Activated T-cell treated with anti-CD3 and anti-CD28 coated beads, Interleukin-2, amount 50 U/mL, for 4 hours (primary cell): ENCODE measurements at regions not wholly inside any gene's neighbourhood (a gene's known extent, or its start where the extent isn't known, plus 50 kb on each side); places are given as distances from the start of the nearest gene placed in this dataset.

ENCODE experiments used
- ATAC-seq, 2 donors: fragments of 200-7000 bp; cut with Tn5 transposase; one replicate each; pipeline ENCODE4 v1.10.0; 2021
- DNase-seq: peaks from one replicate; pipeline ENCODE4 v3.0.0-alpha.2; 2020
- H3K27me3 Mint-ChIP-seq: one replicate; pipeline ENCODE4 v1.8.0; 2021; ENCODE audit warnings: low read depth, mixed read lengths
- H3K36me3 Mint-ChIP-seq: one replicate; pipeline ENCODE4 v1.8.0; 2022; ENCODE audit warnings: mixed read lengths; ENCODE audit not compliant: insufficient read depth
- H3K4me1 Mint-ChIP-seq: one replicate; pipeline ENCODE4 v1.8.0; 2021; ENCODE audit warnings: low read depth, mixed read lengths
- H3K4me3 Mint-ChIP-seq: one replicate; pipeline ENCODE4 v1.8.0; 2021; ENCODE audit warnings: mild to moderate bottlenecking, moderate library complexity, mixed read lengths
- H3K9me3 Mint-ChIP-seq: one replicate; pipeline ENCODE4 v1.8.0; 2021; ENCODE audit warnings: mixed read lengths

DNA sequence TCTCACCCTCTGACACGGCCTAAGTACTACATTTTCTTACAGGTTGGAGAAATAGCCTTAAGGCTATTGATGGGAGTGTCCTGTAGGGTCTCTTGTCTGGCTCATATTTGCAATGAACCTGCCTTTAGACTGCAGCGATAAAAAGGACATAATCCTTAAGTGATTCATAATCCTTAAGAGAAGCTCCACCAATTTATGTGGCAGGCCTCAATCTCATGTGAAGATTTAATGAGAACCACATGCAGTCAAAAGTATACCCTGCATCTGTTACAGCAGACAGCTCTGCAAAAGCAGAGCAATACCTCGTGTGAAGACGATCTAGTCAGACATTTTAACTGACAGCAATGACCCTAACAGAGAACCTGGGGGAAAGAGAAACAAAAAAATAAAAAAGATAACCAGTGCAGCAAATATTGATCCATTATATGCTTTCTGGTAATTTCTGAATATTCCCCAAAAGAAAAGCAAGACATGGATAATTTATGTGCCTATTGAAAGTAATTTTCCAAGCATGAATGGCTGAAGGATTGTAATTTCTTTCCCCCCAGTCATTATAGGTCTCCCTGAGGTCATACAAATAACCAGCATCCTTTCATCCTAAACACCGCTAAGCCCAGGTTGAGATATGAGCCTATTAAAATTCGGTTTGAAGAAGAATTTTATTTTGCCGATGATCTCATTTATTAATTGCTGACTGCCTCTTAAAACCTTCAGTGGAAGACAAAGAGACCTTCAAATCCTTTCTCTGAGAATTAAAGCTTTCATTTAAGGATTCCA is 321.8 kb upstream of the NBEA start:
- Mint-ChIP-seq H3K27me3 (no peaks in the 10 kb centered on the region), H3K4me1 (no peaks in the 10 kb centered on the region), H3K36me3 (no peaks in the 10 kb centered on the region), H3K4me3 (no peak overlapping the region), H3K9me3 (peaks cover 7% of the 10 kb centered on the region)
- DNase-seq (no peak), ATAC-seq (no peak)

DNA sequence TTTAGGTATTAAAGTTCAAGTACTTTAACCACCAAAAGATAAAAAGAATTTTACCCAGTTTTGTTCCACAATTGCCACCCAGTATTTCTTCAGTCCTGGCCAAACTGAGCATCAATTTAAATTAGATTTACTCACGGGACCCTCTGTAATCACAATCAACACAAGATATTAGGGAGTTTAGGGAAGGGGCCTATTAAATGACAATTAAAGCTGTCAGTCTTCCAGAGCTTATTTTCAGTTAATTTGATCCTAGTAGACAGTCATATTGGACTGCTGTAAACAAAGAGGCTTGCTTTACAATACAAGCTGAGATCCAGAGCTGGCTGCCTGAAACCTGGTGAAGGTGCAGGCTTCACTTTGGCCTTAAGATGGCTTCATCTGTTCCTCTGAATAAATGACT is 321.2 kb upstream of the NBEA start:
- peaks cover 7% of the 10 kb centered on the region for H3K9me3 Mint-ChIP-seq
- H3K27me3 Mint-ChIP-seq = no peaks in the 10 kb centered on the region
- DNase-seq = no peak
- H3K36me3 Mint-ChIP-seq = no peaks in the 10 kb centered on the region
- no peak overlapping the region for H3K4me3 Mint-ChIP-seq
- no peaks in the 10 kb centered on the region for H3K4me1 Mint-ChIP-seq
- no peak for ATAC-seq

DNA sequence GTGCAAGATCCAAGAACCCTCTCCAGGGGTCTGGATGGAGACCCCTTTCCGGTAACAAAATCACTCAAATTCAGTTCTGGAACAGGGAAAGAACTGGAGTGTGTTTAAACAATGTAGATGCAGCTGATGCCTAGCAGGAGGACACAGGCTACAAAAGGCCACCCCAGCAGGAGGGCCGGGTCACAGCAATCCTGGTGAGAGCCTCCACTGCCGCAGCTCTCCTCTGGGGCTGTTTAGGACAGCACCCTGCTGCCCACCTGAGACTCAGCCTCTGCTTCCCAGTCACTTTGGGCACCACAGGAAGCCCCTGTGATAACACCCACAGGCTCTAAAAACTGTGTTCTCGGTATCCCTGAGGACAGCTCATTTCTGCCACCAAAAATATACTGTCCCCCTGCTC is 318.7 kb upstream of the NBEA start:
- DNase-seq (no peak), ATAC-seq (no peak)
- Mint-ChIP-seq H3K4me3 (no peak overlapping the region), H3K27me3 (no peaks in the 10 kb centered on the region), H3K36me3 (no peaks in the 10 kb centered on the region), H3K9me3 (peaks cover 7% of the 10 kb centered on the region), H3K4me1 (no peaks in the 10 kb centered on the region)

DNA sequence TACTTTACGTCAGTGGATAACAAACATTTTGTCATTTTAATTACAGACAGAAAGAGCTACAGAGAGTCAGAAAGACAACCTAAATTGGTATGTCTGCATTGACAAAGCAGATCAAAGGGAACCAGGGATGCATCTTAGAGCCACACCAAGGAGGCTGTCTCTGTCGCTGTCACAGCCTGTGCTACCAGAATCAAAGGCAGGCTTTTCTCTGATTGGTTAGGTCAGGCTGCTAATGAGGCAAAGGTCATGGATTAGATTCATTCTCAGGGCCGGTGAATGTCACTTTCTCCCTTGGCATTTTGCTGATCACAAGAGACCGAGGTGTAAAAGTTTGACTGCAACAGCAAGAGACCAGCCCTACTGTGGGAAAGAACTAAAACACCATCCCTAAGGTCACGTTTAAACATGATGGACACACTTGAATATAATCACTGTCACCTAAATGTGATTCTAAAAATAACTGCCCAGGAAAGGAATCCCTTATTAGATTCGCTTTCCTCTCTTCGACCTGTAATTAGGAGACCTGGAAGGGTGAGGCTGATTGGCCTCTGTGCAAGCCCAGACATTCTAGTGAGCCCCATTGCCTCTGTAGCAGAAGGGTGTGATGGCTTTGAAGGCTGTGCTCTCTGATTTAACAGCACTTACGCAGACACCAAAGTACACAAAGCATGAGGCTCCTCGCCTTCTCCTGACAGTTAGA is 314.4 kb upstream of the NBEA start:
- Mint-ChIP-seq H3K4me3 (no peak overlapping the region), H3K36me3 (no peaks in the 10 kb centered on the region), H3K27me3 (no peaks in the 10 kb centered on the region), H3K9me3 (peaks cover 3% of the 10 kb centered on the region), H3K4me1 (no peaks in the 10 kb centered on the region)
- DNase-seq (no peak), ATAC-seq (no peak)

DNA sequence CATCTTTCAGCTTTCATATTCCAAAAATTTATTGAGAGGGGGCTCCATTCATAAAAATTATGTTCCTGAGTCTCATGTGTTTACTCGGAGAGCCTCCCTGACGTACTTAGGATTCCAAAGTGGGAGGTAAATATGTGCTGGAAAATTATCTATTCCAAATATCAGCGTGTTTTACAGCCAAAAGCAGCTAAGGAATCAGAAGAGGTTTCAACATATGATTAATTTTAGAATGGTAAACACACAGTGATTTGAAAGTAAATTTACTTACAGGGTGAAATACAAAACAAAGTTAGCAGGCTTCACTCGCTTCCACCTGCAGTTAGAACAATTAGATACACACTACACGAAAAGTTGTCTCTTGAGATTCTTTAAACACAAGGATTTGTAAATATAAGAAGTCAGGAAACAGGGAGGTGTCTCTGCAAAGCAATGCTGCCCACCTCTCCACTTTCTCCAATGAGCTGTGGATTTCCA is 313.8 kb upstream of the NBEA start:
- Mint-ChIP-seq H3K4me3 (no peak overlapping the region), H3K36me3 (no peaks in the 10 kb centered on the region), H3K9me3 (peaks cover 3% of the 10 kb centered on the region), H3K27me3 (no peaks in the 10 kb centered on the region), H3K4me1 (no peaks in the 10 kb centered on the region)
- no peak for ATAC-seq
- no peak for DNase-seq

DNA sequence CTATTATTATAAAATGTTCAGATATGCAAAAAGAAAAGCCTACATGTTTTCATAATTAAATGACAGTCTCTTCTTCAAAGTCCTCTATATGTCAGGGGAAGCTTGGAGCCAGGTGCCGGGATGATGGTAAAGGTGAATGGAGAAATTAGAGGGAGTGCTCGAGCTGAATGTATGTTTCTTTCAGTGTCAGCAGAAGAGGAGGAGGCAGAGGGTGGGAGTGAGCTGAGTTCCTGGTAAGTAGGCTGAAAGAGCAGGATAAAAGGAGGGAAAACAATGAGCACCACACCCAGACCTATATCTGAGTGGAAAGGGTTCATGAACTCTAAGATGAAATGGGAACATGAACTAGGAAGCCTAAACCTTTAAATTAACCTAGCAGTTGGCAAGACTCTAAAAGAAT is 307.6 kb upstream of the NBEA start:
- H3K4me3 Mint-ChIP-seq = no peak overlapping the region
- H3K27me3 Mint-ChIP-seq = no peaks in the 10 kb centered on the region
- peaks cover 7% of the 10 kb centered on the region for H3K9me3 Mint-ChIP-seq
- H3K36me3 Mint-ChIP-seq = no peaks in the 10 kb centered on the region
- DNase-seq = no peak
- no peak for ATAC-seq
- no peaks in the 10 kb centered on the region for H3K4me1 Mint-ChIP-seq

DNA sequence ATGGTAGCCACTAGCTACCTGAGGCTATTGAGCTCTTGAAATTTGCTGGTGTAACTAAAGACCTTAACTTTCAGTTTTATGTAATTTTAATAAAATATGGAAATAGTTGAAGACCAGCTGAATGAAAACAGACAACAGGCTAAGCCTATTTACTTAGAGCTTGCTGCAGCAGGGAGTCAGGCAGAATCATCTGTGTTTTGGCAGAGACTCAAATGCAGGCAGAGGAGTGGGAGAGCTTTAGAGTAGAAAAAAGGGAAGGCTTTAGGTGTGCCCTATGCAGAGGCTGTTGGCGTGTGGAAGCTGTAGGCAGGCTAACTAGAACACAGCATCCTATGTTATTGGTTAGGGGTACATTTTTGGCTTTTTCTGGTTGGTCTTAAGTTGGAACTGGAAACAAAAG is 304.9 kb upstream of the NBEA start:
- Mint-ChIP-seq H3K4me1 (no peaks in the 10 kb centered on the region), H3K9me3 (peaks cover 7% of the 10 kb centered on the region), H3K27me3 (no peaks in the 10 kb centered on the region), H3K4me3 (no peak overlapping the region), H3K36me3 (no peaks in the 10 kb centered on the region)
- DNase-seq (no peak), ATAC-seq (no peak)

DNA sequence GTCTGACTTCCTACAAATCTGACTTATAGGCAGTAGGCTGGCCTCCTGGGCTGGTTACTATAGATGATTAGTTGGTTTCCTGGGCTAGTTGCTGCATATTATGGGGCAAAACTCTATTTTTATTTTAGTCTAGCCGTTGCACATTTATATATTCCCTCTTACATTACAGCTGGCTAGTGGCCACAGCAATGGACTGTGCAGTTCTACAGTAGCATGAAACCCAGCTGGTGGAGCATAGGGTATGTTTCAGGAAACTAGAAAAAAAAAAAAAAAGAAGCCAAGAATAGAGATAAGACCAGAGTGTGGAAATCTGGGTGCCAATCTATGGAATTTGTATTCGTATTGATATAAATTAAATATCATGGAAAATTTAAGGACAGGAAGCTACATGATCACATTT is 304.4 kb upstream of the NBEA start:
- no peak for DNase-seq
- Mint-ChIP-seq H3K9me3 (peaks cover 7% of the 10 kb centered on the region), H3K27me3 (no peaks in the 10 kb centered on the region), H3K4me1 (no peaks in the 10 kb centered on the region), H3K4me3 (no peak overlapping the region), H3K36me3 (no peaks in the 10 kb centered on the region)
- no peak for ATAC-seq

DNA sequence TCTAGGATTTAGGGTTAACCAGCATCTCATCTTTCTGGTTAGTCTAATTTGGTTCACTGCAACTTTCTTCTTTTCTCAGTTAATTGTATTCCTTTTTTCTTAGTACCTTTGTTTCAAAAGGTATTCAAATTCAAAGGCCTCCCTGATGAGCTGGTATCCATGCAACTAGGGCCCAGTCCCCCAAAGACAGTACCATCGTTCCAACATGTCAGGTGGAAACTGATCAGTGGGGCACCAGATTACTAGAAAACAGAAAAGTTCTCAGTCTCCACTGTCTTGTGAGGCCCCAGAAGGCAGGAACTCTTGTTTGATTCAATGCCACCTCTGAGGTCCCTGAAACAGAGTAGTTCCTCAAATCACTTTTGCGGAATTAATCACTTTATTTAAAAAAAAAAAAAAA is 303.2 kb upstream of the NBEA start:
- H3K9me3 Mint-ChIP-seq = peaks cover 7% of the 10 kb centered on the region
- ATAC-seq = no peak
- H3K36me3 Mint-ChIP-seq = no peaks in the 10 kb centered on the region
- no peaks in the 10 kb centered on the region for H3K4me1 Mint-ChIP-seq
- no peak for DNase-seq
- no peak overlapping the region for H3K4me3 Mint-ChIP-seq
- no peaks in the 10 kb centered on the region for H3K27me3 Mint-ChIP-seq

DNA sequence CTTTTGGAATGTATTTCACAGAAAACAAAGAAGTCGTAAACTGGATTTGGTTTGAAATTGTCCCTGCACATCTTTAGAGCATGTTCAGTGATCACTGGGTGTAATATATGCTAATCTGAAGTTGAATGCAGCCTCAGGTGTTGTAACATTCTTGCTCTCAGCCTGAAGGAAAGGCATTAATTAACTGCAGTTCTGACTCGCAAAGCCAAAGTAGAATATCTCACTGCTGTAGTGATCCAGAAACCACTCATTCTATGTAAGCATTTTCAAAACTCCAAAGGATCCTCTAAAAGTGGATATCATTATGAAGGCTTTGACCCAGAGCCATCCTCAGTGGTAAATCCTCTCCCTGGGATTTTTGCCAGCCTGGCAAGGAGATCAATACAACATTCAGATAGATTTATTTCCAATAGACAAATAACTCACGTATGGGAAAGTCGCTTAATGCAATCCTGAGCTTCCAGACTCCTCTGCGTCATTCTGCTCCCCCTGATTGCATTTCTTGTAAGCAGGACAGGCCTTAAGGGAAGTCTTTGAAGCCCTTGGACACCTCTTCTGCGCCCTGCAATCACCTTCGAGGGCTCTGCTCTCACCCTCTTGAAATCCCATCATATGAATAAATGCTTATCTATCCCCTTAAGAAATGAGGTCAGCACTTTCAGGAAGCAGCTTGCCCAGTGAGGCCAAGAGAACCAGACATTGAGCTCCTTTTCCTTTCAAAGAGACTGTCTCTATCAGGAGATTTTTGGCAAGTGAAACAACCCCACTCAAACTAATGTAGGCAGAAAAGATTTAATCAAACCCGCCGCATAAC is 301.7 kb upstream of the NBEA start:
- DNase-seq (no peak), ATAC-seq (no peak)
- no peak overlapping the region for H3K4me3 Mint-ChIP-seq
- H3K9me3 Mint-ChIP-seq = peaks cover 7% of the 10 kb centered on the region
- H3K27me3 Mint-ChIP-seq = no peaks in the 10 kb centered on the region
- no peaks in the 10 kb centered on the region for H3K36me3 Mint-ChIP-seq
- H3K4me1 Mint-ChIP-seq = no peaks in the 10 kb centered on the region

DNA sequence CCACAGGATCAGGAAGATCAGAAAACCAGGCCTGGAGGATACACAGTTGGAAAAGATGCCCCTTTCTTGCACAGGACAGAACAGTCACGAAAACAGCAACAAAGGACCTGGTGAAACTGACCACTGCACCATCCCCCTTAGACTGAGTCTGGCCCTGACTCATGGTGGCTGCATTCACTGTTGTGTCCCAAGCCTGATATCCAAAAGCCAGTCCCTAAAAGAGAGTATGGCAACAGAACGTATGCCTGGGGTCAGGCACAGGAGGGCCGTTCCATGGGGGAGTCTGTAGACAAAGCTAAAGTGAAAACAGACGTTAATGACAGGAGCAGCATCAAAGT is 301.1 kb upstream of the NBEA start:
- H3K9me3 Mint-ChIP-seq = peaks cover 7% of the 10 kb centered on the region
- H3K4me3 Mint-ChIP-seq = no peak overlapping the region
- H3K36me3 Mint-ChIP-seq = no peaks in the 10 kb centered on the region
- DNase-seq = no peak
- H3K27me3 Mint-ChIP-seq = no peaks in the 10 kb centered on the region
- H3K4me1 Mint-ChIP-seq = no peaks in the 10 kb centered on the region
- ATAC-seq = no peak

DNA sequence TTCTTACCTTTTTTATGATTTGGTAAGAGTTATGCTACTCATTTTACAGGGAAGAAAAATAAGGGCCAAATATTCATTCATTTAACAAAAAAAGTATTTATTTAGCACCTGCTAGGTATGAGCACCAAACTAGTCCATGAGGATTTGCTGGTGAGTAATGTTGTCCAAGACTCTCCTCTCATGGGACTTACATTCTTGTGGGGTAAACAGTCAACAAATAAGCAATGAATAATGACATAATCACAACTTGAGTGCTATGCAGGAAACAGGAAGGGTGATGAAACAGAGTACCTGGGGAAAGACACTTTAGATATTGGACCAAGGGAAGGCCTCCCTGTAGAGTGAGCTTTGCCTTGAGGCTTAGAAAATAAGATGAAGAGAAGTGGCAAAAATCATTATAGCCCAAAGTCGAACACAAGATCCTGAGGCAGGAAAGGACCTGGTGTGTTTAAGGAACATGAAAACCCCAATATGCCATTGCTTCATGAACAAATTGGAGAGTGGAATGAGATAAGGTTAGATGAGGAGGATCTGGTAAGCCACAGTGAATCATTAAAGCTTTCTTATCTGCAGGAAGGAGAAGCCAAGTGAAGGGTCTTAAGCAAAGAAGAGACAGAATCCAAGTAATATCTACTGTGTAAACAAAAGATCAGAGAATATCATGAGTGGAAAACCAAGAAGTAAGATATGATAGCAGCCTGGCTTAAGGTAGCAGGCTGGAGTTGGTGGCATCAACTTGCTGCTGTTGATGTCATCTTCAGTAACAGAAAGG is 294.5 kb upstream of the NBEA start:
- H3K36me3 Mint-ChIP-seq = no peaks in the 10 kb centered on the region
- no peak overlapping the region for H3K4me3 Mint-ChIP-seq
- no peak for DNase-seq
- no peak for ATAC-seq
- H3K27me3 Mint-ChIP-seq = no peaks in the 10 kb centered on the region
- H3K9me3 Mint-ChIP-seq = peaks cover 10% of the 10 kb centered on the region
- no peaks in the 10 kb centered on the region for H3K4me1 Mint-ChIP-seq

DNA sequence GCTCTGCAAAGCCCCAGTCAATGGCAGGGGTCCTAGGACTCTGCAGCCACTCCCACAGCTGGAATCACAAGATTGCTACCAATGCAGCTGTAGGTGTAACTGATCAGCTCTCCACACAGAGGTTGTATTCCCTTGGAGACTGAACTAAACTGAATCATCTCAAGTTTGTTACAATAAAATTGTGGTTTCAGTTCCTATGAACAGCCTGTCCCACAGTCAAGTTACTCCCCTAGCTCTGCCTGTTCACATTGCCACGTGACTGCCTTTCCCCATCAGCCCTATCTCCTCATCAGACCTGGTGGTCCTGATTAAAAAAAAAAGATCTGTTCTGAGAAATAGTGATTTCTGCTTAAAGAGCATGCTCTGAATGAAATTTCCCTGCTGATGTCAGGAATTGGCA is 287.9 kb upstream of the NBEA start:
- ATAC-seq (no peak), DNase-seq (no peak)
- Mint-ChIP-seq H3K27me3 (no peaks in the 10 kb centered on the region), H3K4me3 (no peak overlapping the region), H3K9me3 (no peaks in the 10 kb centered on the region), H3K36me3 (no peaks in the 10 kb centered on the region), H3K4me1 (no peaks in the 10 kb centered on the region)

DNA sequence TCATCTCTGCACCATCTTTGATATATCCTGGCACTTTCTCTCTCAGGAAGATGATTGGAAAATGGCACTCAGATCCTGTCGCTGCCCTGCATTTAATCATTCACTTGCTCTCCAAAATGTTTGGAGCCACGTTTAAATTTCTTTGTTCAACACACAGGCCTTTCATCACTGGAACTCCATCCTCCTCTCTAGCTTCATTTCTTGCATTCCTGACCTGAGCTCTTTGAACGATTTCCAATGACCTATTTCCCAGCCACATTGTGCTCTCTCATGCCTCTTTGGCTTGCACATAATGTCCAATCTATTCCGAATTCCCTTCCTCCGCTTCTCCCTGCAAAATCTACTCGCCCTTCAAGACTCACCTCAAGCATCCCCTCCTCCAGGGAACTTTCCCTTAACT is 287.4 kb upstream of the NBEA start:
- ATAC-seq (no peak), DNase-seq (no peak)
- Mint-ChIP-seq H3K9me3 (no peaks in the 10 kb centered on the region), H3K4me3 (no peak overlapping the region), H3K27me3 (no peaks in the 10 kb centered on the region), H3K36me3 (no peaks in the 10 kb centered on the region), H3K4me1 (no peaks in the 10 kb centered on the region)
